ENCODE measurements at regions not wholly inside any gene's neighbourhood (a gene's known extent, or its start where the extent isn't known, plus 50 kb on each side); places are given as distances from the start of the nearest gene placed in this dataset.

GRCh38 chr1:56003846-56004245, 575.5 kb downstream of the PLPP3 start:
- no peak for TF ChIP-seq CTCF (conservative IDR thresholded peaks at IDR 0.05)
- TF ChIP-seq EZH2 (IDR thresholded peaks at IDR 0.05; ENCODE audit: low read depth) = no peak
